ENCODE measurements at regions not wholly inside any gene's neighbourhood (a gene's known extent, or its start where the extent isn't known, plus 50 kb on each side); places are given as distances from the start of the nearest gene placed in this dataset.

DNA sequence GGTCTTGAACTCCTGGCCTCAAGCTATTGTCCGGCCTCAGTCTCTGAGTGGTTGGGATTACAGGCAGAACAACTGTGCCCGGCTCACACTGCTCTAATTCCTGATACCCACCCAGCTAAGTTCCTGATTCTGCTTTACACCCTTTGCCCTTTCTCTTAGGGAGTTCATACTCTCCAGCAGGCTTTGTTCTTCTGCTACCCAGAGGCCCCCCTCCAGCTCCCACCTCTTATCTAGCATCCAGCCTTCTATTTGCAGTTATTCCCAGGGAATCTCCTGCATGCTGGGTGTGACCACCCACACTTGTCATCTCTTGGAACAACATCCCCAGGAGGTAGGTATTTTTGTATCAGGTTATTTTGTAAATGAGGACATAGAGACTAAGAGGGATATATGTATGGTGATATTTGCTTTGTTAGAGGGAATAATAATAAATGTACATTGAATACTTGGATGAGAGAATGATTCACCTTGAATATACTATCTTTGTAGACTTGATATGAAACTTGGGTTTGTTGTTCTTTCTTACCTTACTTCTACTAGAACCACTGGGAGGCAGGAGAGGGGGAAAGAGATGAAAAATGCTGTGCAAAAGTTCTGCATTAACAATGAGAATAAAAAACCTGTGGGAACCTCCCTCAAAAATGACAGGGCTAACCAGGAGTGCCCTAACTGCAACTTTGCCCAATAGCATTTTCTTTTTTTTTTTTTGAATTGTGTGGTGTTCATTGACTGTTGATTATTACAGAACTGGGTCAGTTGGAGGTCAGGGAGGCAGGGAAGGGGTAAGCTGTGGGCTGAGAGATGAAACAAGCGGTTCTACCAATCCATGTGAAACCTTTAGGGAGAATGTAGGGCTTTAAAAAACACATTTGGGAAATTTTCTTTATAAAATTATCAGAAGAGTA, 157.4 kb downstream of the SPRY1 start:
- TF ChIP-seq JUN (CRISPR knock-in tag; IDR thresholded peaks at IDR 0.05) (no peak), MYBL2 (CRISPR knock-in tag; IDR thresholded peaks at IDR 0.05) (no peak), TP53 (CRISPR knock-in tag; IDR thresholded peaks at IDR 0.05) (no peak), ESRRA (CRISPR knock-in tag; IDR thresholded peaks at IDR 0.05; ENCODE audit: borderline replicate concordance) (no peak)
- TF ChIP-seq, protein P1, sequence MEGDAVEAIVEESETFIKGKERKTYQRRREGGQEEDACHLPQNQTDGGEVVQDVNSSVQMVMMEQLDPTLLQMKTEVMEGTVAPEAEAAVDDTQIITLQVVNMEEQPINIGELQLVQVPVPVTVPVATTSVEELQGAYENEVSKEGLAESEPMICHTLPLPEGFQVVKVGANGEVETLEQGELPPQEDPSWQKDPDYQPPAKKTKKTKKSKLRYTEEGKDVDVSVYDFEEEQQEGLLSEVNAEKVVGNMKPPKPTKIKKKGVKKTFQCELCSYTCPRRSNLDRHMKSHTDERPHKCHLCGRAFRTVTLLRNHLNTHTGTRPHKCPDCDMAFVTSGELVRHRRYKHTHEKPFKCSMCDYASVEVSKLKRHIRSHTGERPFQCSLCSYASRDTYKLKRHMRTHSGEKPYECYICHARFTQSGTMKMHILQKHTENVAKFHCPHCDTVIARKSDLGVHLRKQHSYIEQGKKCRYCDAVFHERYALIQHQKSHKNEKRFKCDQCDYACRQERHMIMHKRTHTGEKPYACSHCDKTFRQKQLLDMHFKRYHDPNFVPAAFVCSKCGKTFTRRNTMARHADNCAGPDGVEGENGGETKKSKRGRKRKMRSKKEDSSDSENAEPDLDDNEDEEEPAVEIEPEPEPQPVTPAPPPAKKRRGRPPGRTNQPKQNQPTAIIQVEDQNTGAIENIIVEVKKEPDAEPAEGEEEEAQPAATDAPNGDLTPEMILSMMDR (IDR thresholded peaks at IDR 0.05) = no peak
- TF ChIP-seq, protein P2, sequence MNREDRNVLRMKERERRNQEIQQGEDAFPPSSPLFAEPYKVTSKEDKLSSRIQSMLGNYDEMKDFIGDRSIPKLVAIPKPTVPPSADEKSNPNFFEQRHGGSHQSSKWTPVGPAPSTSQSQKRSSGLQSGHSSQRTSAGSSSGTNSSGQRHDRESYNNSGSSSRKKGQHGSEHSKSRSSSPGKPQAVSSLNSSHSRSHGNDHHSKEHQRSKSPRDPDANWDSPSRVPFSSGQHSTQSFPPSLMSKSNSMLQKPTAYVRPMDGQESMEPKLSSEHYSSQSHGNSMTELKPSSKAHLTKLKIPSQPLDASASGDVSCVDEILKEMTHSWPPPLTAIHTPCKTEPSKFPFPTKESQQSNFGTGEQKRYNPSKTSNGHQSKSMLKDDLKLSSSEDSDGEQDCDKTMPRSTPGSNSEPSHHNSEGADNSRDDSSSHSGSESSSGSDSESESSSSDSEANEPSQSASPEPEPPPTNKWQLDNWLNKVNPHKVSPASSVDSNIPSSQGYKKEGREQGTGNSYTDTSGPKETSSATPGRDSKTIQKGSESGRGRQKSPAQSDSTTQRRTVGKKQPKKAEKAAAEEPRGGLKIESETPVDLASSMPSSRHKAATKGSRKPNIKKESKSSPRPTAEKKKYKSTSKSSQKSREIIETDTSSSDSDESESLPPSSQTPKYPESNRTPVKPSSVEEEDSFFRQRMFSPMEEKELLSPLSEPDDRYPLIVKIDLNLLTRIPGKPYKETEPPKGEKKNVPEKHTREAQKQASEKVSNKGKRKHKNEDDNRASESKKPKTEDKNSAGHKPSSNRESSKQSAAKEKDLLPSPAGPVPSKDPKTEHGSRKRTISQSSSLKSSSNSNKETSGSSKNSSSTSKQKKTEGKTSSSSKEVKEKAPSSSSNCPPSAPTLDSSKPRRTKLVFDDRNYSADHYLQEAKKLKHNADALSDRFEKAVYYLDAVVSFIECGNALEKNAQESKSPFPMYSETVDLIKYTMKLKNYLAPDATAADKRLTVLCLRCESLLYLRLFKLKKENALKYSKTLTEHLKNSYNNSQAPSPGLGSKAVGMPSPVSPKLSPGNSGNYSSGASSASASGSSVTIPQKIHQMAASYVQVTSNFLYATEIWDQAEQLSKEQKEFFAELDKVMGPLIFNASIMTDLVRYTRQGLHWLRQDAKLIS (CRISPR knock-in tag; IDR thresholded peaks at IDR 0.05; ENCODE audit: borderline replicate concordance) = no peak
- TF ChIP-seq, protein P3, sequence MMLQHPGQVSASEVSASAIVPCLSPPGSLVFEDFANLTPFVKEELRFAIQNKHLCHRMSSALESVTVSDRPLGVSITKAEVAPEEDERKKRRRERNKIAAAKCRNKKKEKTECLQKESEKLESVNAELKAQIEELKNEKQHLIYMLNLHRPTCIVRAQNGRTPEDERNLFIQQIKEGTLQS (CRISPR knock-in tag; conservative IDR thresholded peaks at IDR 0.05) = no peak

Measured in WTC11 (cell line).